HG02885 (cell line): ENCODE measurements at regions not wholly inside any gene's neighbourhood (a gene's known extent, or its start where the extent isn't known, plus 50 kb on each side); places are given as distances from the start of the nearest gene placed in this dataset.
"Not testable (repeated sequence)": the region's sequence is repeated elsewhere in the genome, so short reads cannot be mapped to it uniquely, and the experiment has no call there.

Experiments
- ATAC-seq: cut with Tn5 transposase; IDR thresholded peaks from one replicate; pipeline ENCODE4 v1.9.1; 2021; ENCODE audit warnings: mild to moderate bottlenecking; ENCODE audit not compliant: unreplicated experiment, poor library complexity

- ATAC-seq, result no peak
These were observed 1145.3 kb downstream of the FSCB start for GRCh38 chr14:43361751-43362150.

GRCh38 chr14:43360239-43360638 lies 1146.8 kb downstream of the FSCB start:
- no peak for ATAC-seq

- no peak for ATAC-seq
These were observed 1147.8 kb downstream of the FSCB start for GRCh38 chr14:43359317-43359716.

GRCh38 chr14:43356979-43357545 lies 1150.0 kb downstream of the FSCB start:
- ATAC-seq, result no peak

- ATAC-seq, result no peak
These were observed 1150.7 kb downstream of the FSCB start for GRCh38 chr14:43356382-43356781.

GRCh38 chr14:43341921-43342320 lies 1165.2 kb downstream of the FSCB start:
- ATAC-seq, result no peak

- ATAC-seq, result no peak
These were observed 1168.4 kb downstream of the FSCB start for GRCh38 chr14:43338713-43339112.

GRCh38 chr14:43336351-43336750 lies 1170.7 kb downstream of the FSCB start:
- ATAC-seq, result no peak

GRCh38 chr14:43326501-43327407 lies 1180.3 kb downstream of the FSCB start:
- not testable (repeated sequence) for ATAC-seq

GRCh38 chr14:43316427-43316826 lies 1190.7 kb downstream of the FSCB start:
- ATAC-seq, result no peak

- no peak for ATAC-seq
These were observed 1193.4 kb downstream of the FSCB start for GRCh38 chr14:43313719-43314118.

- no peak for ATAC-seq
These were observed 1198.5 kb downstream of the FSCB start for GRCh38 chr14:43308421-43309110.

- ATAC-seq, result no peak
These were observed 1199.2 kb downstream of the FSCB start for GRCh38 chr14:43307836-43308235.

- no peak for ATAC-seq
These were observed 1201.0 kb downstream of the FSCB start for GRCh38 chr14:43306053-43306452.

- ATAC-seq, result no peak
These were observed 1209.3 kb downstream of the FSCB start for GRCh38 chr14:43297794-43298193.

GRCh38 chr14:43296061-43296460 lies 1211.0 kb downstream of the FSCB start:
- ATAC-seq, result not testable (repeated sequence)

- no peak for ATAC-seq
These were observed 1221.5 kb downstream of the FSCB start for GRCh38 chr14:43285575-43285974.

- no peak for ATAC-seq
These were observed 1247.0 kb downstream of the FSCB start for GRCh38 chr14:43260056-43260455.

- no peak for ATAC-seq
These were observed 1248.7 kb downstream of the FSCB start for GRCh38 chr14:43258396-43258795.

- not testable (repeated sequence) for ATAC-seq
These were observed 1250.1 kb downstream of the FSCB start for GRCh38 chr14:43256996-43257395.

GRCh38 chr14:43252866-43253265 lies 1254.2 kb downstream of the FSCB start:
- ATAC-seq, result no peak
